Midbrain (tissue), 1 donor: ENCODE measurements at regions not wholly inside any gene's neighbourhood (a gene's known extent, or its start where the extent isn't known, plus 50 kb on each side); places are given as distances from the start of the nearest gene placed in this dataset.

ENCODE experiments used
- DNase-seq: peaks from one replicate; lab custom pipeline; 2025; lab: John Stamatoyannopoulos, UW

DNA sequence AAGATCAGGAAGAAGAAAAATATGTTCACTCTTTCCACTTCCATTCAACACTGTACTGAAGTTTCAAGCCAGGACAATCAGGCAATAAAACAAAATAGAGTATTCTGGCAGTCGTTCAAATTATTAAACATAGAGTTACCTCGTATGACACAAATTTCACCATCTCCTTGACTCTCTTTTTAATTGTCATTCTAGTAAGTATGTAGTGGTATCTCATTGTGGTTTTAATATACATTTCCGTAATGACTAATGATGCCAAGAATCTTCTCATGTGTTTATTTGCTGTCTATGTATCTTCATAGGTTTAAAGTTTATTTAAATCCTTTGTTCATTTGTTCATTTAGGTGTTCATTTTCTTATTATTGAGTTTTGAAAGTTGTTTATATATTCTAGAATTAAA, 352.2 kb downstream of the IDS start:
- no peak for DNase-seq

- no peak for DNase-seq
These were observed 353.0 kb downstream of the IDS start for GRCh38 chrX:149151805-149152757.

GRCh38 chrX:149145845-149146285, 359.2 kb downstream of the IDS start:
- no peak for DNase-seq

- DNase-seq, result no peak
These were observed 373.3 kb downstream of the IDS start for GRCh38 chrX:149131774-149132173.

GRCh38 chrX:149129767-149130166, 375.3 kb downstream of the IDS start:
- no peak for DNase-seq

DNA sequence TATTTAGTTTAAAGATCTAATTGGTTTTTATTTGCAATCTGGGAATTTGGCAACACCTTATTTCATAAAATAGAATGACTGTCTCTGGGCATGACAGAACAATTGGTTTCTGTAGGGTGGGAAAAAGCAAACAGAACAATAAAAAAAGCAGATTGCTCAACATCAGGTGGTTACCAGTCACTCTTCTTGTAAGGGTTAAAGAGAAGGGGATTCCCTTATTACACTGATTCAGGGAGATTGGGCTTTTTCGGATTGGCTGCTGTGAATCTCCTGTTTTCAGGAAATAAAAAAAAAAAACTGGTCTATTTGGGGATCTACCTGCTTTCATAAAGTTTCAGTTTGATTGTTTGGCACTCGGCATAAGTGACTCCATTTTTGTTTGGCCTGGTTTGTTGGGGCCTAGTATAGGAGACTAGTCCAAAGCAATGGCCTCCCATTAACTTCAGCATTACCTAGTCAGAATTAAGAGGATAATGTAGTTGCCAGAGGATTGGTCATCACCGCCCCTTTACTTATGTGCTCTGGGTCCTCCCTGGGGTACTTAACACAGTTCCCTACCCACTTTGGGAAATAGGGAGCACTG, 380.5 kb downstream of the IDS start:
- DNase-seq, result no peak

GRCh38 chrX:149121206-149121920, 383.7 kb downstream of the IDS start:
- no peak for DNase-seq

- no peak for DNase-seq
These were observed 384.6 kb downstream of the IDS start for GRCh38 chrX:149120459-149120858.

- DNase-seq, result no peak
These were observed 390.2 kb downstream of the IDS start for GRCh38 chrX:149114874-149115273.

GRCh38 chrX:149114001-149114400, 391.1 kb downstream of the IDS start:
- DNase-seq, result no peak

DNA sequence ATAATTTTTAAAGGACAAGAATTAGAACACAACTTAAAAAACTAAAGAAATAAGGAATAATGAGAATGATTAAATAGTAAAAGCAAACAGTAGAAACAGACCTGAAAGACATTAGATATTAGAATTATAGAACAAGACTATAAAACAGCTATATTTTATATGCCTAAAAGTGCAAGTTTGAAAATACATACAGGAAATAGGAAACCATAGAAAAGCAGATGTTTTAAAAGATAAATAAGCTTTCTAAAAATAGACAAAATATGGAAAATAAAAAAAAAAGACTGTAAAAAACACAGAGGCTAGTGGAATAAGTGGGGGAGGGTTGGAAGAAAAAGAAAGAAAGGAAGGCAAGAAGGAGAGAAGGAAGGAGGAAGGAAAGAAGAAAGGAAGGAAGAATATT, 407.3 kb downstream of the IDS start:
- DNase-seq, result no peak

DNA sequence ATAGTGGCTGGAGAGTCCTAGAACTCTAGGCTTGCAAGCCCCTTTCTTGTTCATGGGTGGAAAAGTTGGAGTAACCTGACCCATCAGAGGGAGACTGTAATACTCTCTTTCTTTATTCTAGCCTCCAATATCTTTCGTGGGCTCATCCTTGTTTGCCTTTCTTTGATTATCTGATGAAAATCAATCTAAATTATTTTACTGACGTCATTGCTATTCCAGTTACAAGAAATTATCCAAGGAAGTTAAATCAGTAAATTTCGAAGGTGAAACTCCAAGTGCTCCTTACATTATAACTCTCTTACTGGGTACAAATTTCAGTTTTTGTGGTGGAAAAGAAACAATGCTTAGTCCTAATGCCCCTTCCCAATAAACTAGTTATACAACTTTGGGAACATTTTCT, 412.9 kb downstream of the IDS start:
- no peak for DNase-seq

- no peak for DNase-seq
These were observed 425.2 kb downstream of the IDS start for GRCh38 chrX:149079805-149080406.

DNA sequence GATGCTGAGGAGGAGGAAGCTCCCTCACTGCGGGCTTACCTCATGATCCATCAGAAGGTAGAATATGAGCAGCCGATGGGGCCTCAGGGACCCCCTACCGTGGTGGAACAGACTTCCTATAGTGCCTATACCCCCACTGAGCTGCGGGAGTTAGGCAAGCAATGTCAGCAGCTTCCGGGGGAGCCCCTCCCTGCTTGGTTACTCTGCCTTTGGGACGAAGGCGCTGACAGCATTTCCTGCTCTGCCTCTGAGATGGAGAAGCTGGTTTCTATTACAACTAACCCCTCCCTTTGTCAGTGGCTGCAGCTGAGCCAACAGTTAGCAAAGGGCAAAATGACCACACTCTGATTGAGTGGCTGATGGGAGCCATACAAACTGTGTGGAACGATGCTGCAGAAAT, 430.7 kb downstream of the IDS start:
- DNase-seq, result no peak

- no peak for DNase-seq
These were observed 431.6 kb downstream of the IDS start for GRCh38 chrX:149073479-149073878.

DNA sequence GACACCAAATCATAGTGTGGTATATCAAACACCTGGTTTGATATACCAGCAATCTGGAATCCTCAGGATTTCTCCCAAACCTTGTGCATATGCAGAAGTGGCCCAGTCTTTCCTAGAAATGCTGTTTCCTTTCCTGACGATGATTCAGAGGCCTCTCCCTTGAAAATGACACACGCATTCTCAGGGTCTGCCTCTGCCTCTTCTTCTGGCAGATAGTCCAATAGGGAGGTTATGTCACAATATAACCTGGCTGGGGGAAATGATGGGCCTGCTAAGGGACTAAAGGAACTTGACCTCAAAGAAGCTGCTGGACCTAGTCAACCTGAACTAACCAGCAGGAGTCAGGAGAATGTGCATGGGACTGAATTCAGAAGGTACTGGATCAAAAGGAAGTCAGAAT, 435.2 kb downstream of the IDS start:
- no peak for DNase-seq

DNA sequence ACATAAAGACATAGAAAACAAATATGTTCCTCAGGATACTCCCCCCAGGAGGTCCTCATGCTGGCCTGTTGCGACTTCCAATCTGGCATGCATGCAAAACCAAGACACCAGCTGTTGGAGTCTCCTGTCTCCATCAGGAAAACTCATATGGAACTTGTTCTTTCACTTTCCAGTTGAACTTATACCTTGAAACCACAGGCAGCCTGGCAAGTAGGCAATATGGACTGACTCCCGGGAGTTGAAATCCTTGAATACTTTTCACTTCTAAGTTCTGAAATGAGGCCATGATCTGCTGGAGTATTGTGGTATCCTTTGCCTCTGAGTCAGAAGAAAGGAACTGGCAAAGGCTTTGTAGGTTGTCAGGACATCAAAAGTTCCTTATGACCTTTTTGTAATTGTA, 444.2 kb downstream of the IDS start:
- DNase-seq, result no peak
